Activated CD8-positive, alpha-beta memory T cell treated with anti-CD3 and anti-CD28 coated beads, Interleukin-2, amount 10 ng/mL, durations not matched to agents 7 days and 5 days (primary cell): ENCODE measurements at regions not wholly inside any gene's neighbourhood (a gene's known extent, or its start where the extent isn't known, plus 50 kb on each side); places are given as distances from the start of the nearest gene placed in this dataset.

Experiments used
- ATAC-seq: fragments of 150-1000 bp; cut with Tn5 transposase; one replicate; pipeline ENCODE4 v1.10.0; 2021; ENCODE audit warnings: moderate library complexity
- CTCF ChIA-PET: fragments of 350-600 bp; sonication (Branson Sonifier 250); formaldehyde crosslinking; loops from one replicate; lab custom pipeline; 2021; ENCODE audit warnings: antibody characterized with exemption; lab: Charles Lee
- DNase-seq: peaks from one replicate; pipeline ENCODE4 v3.0.0-alpha.2; 2020
- H3K27ac Mint-ChIP-seq: one replicate; pipeline ENCODE4 v1.8.0; 2021; ENCODE audit warnings: mild to moderate bottlenecking, mixed read lengths
- H3K27me3 Mint-ChIP-seq: one replicate; pipeline ENCODE4 v1.8.0; 2021; ENCODE audit warnings: mixed read lengths
- H3K36me3 Mint-ChIP-seq: one replicate; pipeline ENCODE4 v1.8.0; 2021; ENCODE audit warnings: mild to moderate bottlenecking, mixed read lengths
- H3K4me1 Mint-ChIP-seq: one replicate; pipeline ENCODE4 v1.8.0; 2021; ENCODE audit warnings: mixed read lengths
- H3K4me3 Mint-ChIP-seq: one replicate; pipeline ENCODE4 v1.8.0; 2021; ENCODE audit warnings: mild to moderate bottlenecking, moderate library complexity, mixed read lengths
- H3K9me3 Mint-ChIP-seq: one replicate; pipeline ENCODE4 v1.8.0; 2022; ENCODE audit warnings: low read depth, mixed read lengths

DNA sequence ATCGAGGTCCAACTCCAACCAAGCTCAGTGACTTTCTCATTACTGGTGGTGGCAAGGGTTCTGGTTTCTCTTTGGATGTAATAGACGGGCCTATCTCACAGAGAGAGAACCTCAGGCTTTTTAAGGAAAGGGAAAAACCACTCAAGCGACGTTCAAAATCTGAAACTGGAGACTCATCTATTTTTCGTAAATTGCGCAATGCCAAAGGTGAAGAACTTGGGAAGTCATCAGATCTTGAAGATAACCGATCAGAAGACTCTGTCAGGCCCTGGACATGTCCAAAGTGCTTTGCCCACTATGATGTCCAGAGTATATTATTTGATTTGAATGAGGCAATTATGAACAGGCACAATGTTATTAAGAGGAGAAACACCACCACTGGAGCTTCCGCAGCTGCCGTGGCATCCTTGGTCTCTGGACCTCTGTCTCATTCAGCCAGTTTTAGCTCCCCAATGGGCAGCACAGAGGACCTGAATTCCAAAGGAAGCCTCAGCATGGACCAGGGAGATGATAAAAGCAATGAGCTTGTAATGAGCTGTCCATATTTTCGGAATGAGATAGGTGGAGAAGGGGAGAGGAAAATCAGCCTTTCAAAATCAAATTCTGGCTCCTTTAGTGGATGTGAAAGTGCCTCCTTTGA, 343.5 kb upstream of the RGS6 start:
- DNase-seq: no peak
- Mint-ChIP-seq H3K27me3 (no peaks in the 10 kb centered on the region), H3K9me3 (no peaks in the 10 kb centered on the region), H3K27ac (no peak overlapping the region), H3K36me3 (peaks cover 13% of the 10 kb centered on the region), H3K4me3 (no peak overlapping the region), H3K4me1 (peaks cover 38% of the 10 kb centered on the region)
- no peak for ATAC-seq
- CTCF ChIA-PET: interaction anchor here (1.2 kb wide), 1 partner anchor 188 kb away, joined by 3 read pairs; no protein-coding TSS in a partner anchor

DNA sequence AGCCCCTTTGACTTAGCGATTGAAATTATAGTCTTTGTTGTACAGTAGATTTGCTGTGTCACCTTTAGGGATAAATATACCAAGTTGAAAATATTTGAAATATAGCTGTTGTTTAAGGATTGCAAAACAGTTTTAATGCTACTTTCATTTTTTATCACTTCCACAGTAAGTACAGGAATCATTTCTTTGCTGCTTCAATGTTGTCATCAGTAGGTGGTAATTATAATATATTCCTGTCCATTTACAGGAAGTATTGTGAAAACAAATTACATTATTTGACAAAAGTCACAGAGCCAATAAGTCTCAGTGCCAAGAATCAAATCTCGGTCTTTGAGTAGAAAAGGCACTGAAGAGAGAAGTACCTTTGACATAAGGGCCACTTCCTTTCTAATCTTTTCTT, 342.6 kb upstream of the RGS6 start:
- H3K36me3 Mint-ChIP-seq: peaks cover 13% of the 10 kb centered on the region
- no peak overlapping the region for H3K27ac Mint-ChIP-seq
- ATAC-seq (no peak), DNase-seq (no peak)
- CTCF ChIA-PET: interaction anchor here (0.6 to 1.5 kb wide), 2 partner anchors 13 to 37 kb away, joined by 3 read pairs; no protein-coding TSS in a partner anchor
- H3K9me3 Mint-ChIP-seq: no peaks in the 10 kb centered on the region
- peaks cover 46% of the 10 kb centered on the region for H3K4me1 Mint-ChIP-seq
- no peaks in the 10 kb centered on the region for H3K27me3 Mint-ChIP-seq
- no peak overlapping the region for H3K4me3 Mint-ChIP-seq

DNA sequence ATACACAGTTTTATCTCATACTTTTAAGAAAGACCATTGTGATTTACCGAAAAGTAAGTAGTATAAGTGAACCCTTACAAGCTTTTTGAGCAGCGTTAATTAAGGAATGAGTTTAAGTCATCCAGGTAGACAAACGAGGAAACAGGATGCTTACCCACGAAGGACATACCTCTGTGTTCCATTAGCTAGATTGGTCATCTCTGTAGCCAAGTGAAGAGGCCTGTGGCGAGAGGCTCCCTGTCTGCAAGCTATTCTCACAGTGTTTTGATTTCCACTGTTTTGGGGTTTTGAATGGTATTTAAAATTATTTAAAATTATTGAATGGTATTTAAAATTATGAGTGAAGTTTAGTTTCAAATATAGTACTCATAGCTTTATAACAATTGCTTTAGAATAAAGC, 342.1 kb upstream of the RGS6 start:
- no peak overlapping the region for H3K27ac Mint-ChIP-seq
- no peak overlapping the region for H3K4me3 Mint-ChIP-seq
- no peaks in the 10 kb centered on the region for H3K9me3 Mint-ChIP-seq
- H3K4me1 Mint-ChIP-seq: peaks cover 51% of the 10 kb centered on the region
- DNase-seq (no peak), ATAC-seq (no peak)
- CTCF ChIA-PET: interaction anchor here (0.6 to 1.5 kb wide), 2 partner anchors 14 to 37 kb away, joined by 3 read pairs; no protein-coding TSS in a partner anchor
- peaks cover 13% of the 10 kb centered on the region for H3K36me3 Mint-ChIP-seq
- H3K27me3 Mint-ChIP-seq: no peaks in the 10 kb centered on the region

DNA sequence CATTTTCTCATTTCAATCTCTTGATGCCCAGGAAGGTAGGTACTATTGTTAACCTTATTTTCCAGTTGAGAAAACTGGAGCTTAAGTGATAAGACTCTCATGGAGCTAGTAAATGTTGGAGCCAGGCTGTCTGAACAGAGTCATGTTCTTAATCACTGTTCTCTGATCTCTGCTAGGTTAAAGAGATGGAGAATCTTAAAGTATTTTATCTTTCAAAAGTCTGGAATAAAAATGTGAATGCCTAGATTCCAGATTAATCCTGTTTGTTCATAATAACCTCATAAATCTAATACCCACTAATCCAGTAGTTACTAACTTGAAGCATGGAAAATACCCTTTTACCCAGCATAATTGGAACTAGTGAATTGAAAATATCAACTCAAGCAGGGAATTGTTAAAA, 341.0 kb upstream of the RGS6 start:
- DNase-seq: no peak
- H3K4me1 Mint-ChIP-seq: peaks cover 58% of the 10 kb centered on the region
- ATAC-seq: no peak
- H3K36me3 Mint-ChIP-seq: peaks cover 17% of the 10 kb centered on the region
- H3K9me3 Mint-ChIP-seq: no peaks in the 10 kb centered on the region
- no peaks in the 10 kb centered on the region for H3K27me3 Mint-ChIP-seq
- H3K27ac Mint-ChIP-seq: no peak overlapping the region
- no peak overlapping the region for H3K4me3 Mint-ChIP-seq
- CTCF ChIA-PET: interaction anchor here (1.1 to 1.5 kb wide), 3 partner anchors 9 to 23 kb away, joined by 3 to 4 read pairs (median 3); no protein-coding TSS in a partner anchor

DNA sequence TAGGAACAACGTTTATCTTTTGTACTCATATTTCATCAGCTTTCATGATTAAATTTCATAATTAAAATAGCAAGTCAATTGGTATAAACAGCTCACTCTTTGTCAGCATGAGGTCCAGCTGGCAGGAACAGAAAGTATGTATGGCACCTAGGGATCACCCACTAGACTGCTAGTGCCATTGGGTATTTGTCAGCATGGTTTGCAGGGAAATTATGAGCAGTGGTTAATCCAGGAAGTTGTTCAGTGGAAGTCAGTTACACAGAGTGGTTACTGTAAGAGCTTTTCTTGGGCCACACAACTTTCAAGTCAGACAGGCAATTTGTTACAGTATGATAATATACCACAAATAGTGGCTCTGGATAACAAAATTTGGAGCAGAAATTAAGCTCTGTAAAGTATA, 340.3 kb upstream of the RGS6 start:
- Mint-ChIP-seq H3K4me1 (peaks cover 58% of the 10 kb centered on the region), H3K36me3 (peaks cover 18% of the 10 kb centered on the region)
- peak; percentile 91 for ATAC-seq

DNA sequence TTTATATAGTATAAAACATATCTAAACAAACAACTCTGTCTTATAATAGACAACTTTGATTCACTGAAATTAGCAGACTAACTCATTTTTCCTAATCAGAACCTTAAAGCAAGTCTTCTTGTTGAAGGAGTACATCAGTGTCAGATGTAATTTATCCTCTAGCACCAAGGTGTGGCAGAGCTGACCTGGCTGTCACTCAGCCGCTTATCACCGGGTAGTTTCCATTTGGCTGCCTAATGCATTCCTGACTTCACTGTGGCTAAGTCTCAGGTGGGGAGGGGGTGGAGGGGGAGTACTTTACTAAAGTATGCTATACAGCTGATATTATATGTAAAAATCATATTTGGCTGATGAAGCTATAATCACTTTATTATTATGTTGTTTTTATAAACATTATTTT, 339.9 kb upstream of the RGS6 start:
- peaks cover 16% of the 10 kb centered on the region for H3K36me3 Mint-ChIP-seq
- H3K4me1 Mint-ChIP-seq: peaks cover 63% of the 10 kb centered on the region
- peak overlapping the region; percentile 76 for H3K27ac Mint-ChIP-seq
- CTCF ChIA-PET: interaction anchor here (0.8 to 1.5 kb wide), 4 partner anchors 11 to 270 kb away, joined by 3 to 4 read pairs (median 4); no protein-coding TSS in a partner anchor
- ATAC-seq: peak; percentile 43
- H3K4me3 Mint-ChIP-seq: peak overlapping the region; percentile 15
- H3K27me3 Mint-ChIP-seq: no peaks in the 10 kb centered on the region
- DNase-seq: no peak
- H3K9me3 Mint-ChIP-seq: no peaks in the 10 kb centered on the region

More for the DNA sequence above, 340.3 kb upstream of the RGS6 start:
- no peaks in the 10 kb centered on the region for H3K27me3 Mint-ChIP-seq
- H3K9me3 Mint-ChIP-seq: no peaks in the 10 kb centered on the region
- CTCF ChIA-PET: interaction anchor here (0.8 to 1.5 kb wide), 4 partner anchors 10 to 270 kb away, joined by 3 to 4 read pairs (median 4); no protein-coding TSS in a partner anchor
- peak overlapping the region; percentile 67 for H3K27ac Mint-ChIP-seq
- peak; percentile 53 for DNase-seq
- peak overlapping the region; percentile 15 for H3K4me3 Mint-ChIP-seq

DNA sequence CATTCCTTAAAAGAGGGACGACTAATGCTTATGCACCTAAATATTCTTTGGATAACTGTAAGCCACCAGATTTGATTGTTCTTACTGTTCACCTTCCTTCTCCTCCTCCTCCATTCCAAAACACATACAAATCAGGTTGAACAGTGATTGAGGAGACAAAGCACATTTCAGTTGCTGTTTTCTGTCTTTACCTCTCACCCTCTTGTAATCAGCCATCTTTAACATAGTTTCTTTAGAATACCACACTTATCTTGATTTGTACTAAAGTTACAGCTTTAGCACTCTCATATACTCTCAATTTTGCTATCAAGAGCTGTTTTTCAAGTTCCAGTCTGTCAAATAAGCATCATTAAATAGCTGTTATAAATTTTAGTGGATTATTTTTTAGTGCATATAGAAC, 338.3 kb upstream of the RGS6 start:
- no peak for DNase-seq
- Mint-ChIP-seq H3K4me3 (no peak overlapping the region), H3K27ac (peak overlapping the region; percentile 5), H3K27me3 (no peaks in the 10 kb centered on the region), H3K4me1 (peaks cover 79% of the 10 kb centered on the region), H3K36me3 (peaks cover 23% of the 10 kb centered on the region), H3K9me3 (peaks cover 2% of the 10 kb centered on the region)
- CTCF ChIA-PET: no interaction called here
- no peak for ATAC-seq

DNA sequence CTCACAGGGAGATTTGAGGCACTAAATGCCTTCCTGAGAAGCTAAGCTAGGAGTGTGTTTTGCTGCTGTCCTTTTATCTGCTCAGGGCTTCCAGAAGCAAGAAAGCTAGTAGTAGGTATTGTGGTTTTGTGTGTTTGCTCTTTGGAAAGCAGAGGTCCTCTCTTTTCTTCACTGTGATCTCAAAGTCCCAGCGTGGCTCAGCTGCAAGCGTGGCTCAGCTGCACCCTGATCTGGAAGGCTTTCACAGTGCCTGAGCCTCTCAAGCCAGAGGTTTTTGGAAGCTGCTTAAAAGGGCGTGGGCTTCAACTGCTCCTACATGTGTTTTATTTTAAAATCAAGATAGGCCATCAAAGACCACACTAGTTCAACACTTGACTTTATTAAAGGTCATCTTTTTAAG, 337.4 kb upstream of the RGS6 start:
- CTCF ChIA-PET: no interaction called here
- no peaks in the 10 kb centered on the region for H3K27me3 Mint-ChIP-seq
- DNase-seq: peak; percentile 44

DNA sequence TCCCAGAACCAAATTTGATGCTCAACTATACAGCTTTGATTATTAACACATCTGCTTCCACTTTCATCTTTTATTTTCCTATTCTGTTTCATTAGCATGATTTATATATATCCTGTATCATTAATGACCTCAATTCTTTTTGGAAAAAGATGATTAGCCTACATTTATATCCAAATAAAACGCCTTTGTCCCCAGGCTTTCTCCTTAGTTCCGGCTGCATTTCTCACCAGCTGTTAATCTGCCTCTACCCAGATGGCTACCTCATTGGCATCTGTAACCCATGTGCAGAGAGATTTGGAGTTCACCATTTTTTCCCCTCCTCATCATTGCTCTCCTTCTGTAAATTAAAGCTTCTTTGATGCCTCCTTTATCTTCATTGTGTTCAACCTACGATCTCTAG, 336.8 kb upstream of the RGS6 start:
- Mint-ChIP-seq H3K27me3 (no peaks in the 10 kb centered on the region), H3K9me3 (peaks cover 6% of the 10 kb centered on the region), H3K27ac (peak overlapping the region; percentile 38), H3K4me1 (peaks cover 79% of the 10 kb centered on the region), H3K4me3 (no peak overlapping the region), H3K36me3 (peaks cover 31% of the 10 kb centered on the region)
- CTCF ChIA-PET: no interaction called here
- DNase-seq (no peak), ATAC-seq (no peak)

More for the DNA sequence above, 337.4 kb upstream of the RGS6 start:
- peak overlapping the region; percentile 37 for H3K27ac Mint-ChIP-seq
- peak overlapping the region; percentile 1 for H3K4me3 Mint-ChIP-seq
- H3K36me3 Mint-ChIP-seq: peaks cover 26% of the 10 kb centered on the region
- ATAC-seq: no peak
- peaks cover 2% of the 10 kb centered on the region for H3K9me3 Mint-ChIP-seq
- H3K4me1 Mint-ChIP-seq: peaks cover 77% of the 10 kb centered on the region

DNA sequence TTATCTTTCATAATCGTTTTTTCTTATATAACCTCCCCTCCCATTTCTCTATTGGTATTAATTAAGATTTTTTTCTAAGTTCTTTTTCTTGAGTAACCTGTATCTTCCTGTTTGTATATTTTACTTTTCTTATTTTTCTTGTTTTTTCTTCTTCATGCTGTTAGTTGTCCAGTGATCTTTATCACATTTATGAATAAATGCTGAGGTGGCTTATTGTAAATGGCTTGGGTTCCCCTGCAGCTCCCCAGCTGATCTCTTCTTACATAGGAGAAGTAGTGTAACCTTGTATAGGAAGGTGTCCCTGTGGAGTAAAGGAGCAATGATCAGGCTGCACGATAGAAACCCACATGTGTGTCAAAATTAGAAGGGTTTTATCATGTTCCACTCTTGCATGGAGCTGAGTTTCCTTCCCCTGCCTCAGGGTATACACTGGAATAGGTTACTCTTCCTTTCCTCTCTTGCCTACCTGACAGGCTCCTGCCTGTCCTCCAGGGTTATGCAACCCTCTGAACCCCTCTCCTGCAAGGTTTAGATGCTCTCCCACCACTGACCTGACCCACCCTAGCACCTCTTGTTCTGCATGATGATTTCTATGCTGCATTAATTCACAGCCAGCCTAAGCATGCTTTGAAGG, 334.8 kb upstream of the RGS6 start:
- peak; percentile 32 for ATAC-seq

DNA sequence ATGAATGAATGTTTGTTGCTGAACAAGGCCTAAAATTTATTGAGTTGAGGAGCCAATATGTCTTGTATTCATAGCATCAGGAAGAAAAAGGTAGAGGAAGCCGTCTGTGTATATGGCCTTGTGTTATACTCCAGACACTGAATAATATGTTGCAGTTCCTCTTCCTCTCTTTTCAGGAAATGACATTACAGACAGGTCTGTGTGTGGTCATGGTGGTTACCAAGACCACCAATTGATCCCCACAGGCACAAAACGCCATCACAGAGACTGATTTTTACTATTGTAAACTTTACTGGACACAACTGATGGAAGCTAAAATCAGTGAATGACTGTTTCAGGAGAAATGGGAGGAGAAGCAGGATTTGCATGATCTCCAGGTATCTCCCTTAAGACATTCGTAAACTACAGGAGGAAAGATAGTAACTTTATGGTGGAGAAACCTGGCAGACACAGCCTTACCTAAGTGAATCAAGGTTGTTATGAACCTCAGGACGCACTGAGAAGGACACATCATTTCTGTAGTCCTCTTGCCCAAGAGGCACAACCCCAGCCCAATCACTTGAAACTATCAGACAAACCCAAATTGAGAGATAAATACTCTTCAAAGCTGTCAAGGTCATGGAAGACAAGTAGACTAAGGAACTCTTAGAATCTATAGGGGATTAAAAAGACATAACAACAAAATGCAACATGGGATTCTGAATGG, 334.1 kb upstream of the RGS6 start:
- peak; percentile 84 for ATAC-seq
- CTCF ChIA-PET: interaction anchor here (1.0 kb wide), 1 partner anchor 154 kb away, joined by 4 read pairs; no protein-coding TSS in a partner anchor
- Mint-ChIP-seq H3K27me3 (no peaks in the 10 kb centered on the region), H3K4me1 (peaks cover 61% of the 10 kb centered on the region), H3K9me3 (peaks cover 17% of the 10 kb centered on the region), H3K36me3 (peaks cover 50% of the 10 kb centered on the region), H3K27ac (peak overlapping the region; percentile 85), H3K4me3 (peak overlapping the region; percentile 42)
- DNase-seq: peak; percentile 69

More for the DNA sequence above, 334.8 kb upstream of the RGS6 start:
- H3K27me3 Mint-ChIP-seq: no peaks in the 10 kb centered on the region
- H3K9me3 Mint-ChIP-seq: peaks cover 14% of the 10 kb centered on the region
- peak overlapping the region; percentile 85 for H3K27ac Mint-ChIP-seq
- H3K36me3 Mint-ChIP-seq: peaks cover 48% of the 10 kb centered on the region
- no peak for DNase-seq
- H3K4me1 Mint-ChIP-seq: peaks cover 66% of the 10 kb centered on the region
- CTCF ChIA-PET: interaction anchor here (0.8 to 1.0 kb wide), 2 partner anchors 155 to 276 kb away, joined by 4 read pairs; no protein-coding TSS in a partner anchor
- H3K4me3 Mint-ChIP-seq: peak overlapping the region; percentile 42

DNA sequence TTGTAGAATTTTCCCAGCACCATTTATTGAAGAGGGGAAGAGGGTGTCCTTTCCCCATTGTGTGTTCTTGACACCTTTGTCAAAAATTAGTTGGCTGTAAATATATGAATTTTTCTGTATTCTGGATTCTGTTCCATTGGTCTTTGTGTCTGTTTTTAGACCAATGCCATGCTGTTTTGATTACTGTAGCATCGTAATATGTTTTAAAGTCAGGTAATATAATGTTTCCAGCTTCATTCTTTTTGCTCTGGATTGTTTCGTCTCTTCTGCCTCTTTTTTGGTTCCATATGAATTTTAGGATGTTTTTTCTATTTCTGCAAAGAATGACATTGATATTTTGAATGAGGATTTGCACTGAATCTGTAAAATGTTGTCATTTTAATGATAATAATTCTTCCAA, 331.9 kb upstream of the RGS6 start:
- H3K36me3 Mint-ChIP-seq: peaks cover 54% of the 10 kb centered on the region
- peaks cover 42% of the 10 kb centered on the region for H3K4me1 Mint-ChIP-seq
- CTCF ChIA-PET: no interaction called here
- peaks cover 22% of the 10 kb centered on the region for H3K9me3 Mint-ChIP-seq
- no peak overlapping the region for H3K4me3 Mint-ChIP-seq
- ATAC-seq: no peak
- no peak for DNase-seq
- H3K27me3 Mint-ChIP-seq: no peaks in the 10 kb centered on the region
- no peak overlapping the region for H3K27ac Mint-ChIP-seq

DNA sequence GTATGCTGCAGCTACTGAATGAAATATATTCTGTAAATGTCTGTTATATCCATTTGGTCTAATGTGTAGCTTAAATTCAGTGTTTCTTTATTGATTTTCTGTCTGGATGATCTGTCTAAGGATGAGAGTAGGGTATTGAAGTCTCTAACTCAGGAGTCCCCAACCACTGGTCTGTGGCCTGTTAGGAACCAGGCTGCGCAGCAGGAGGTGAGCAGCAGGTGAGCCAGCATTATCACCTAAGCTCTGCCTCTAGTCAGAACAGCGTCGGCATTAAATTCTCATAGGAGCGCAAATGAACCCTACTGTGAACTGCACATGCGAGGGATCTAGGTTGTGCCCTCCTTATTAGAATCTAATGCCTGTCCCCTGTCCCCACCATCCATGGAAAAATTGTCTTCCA, 329.7 kb upstream of the RGS6 start:
- DNase-seq (no peak), ATAC-seq (no peak)
- peaks cover 22% of the 10 kb centered on the region for H3K9me3 Mint-ChIP-seq
- H3K27me3 Mint-ChIP-seq: no peaks in the 10 kb centered on the region
- H3K36me3 Mint-ChIP-seq: peaks cover 54% of the 10 kb centered on the region
- CTCF ChIA-PET: no interaction called here
- H3K4me1 Mint-ChIP-seq: peaks cover 43% of the 10 kb centered on the region
- no peak overlapping the region for H3K27ac Mint-ChIP-seq
- H3K4me3 Mint-ChIP-seq: no peak overlapping the region
